HepG2 (cell line): ENCODE measurements at regions not wholly inside any gene's neighbourhood (a gene's known extent, or its start where the extent isn't known, plus 50 kb on each side); places are given as distances from the start of the nearest gene placed in this dataset.

Source experiments
- ATAC-seq: fragments of 200-7000 bp; cut with Tn5 transposase; 3 replicates; pipeline ENCODE4 v1.9.1; 2020; ENCODE audit warnings: mild to moderate bottlenecking, moderate library complexity
- BruUV-seq: library from RNA; stranded (reverse); fragments of 400-500 nt; replicated peaks from 2 replicates; lab custom pipeline; 2021; lab: Mats Ljungman, UMichigan
- CTCF ChIA-PET: fragments of 300-600 bp; formaldehyde crosslinking; extraction: SDS; loops from one replicate; lab custom pipeline; 2021; ENCODE audit warnings: low total read pairs, inconsistent platforms, low intra/inter-chr PET ratio; lab: Yijun Ruan, JAX
- POLR2A ChIA-PET: fragments of 350-600 bp; sonication (Branson Sonifier 250); formaldehyde crosslinking; loops from one replicate; lab custom pipeline; 2020; ENCODE audit warnings: antibody characterized with exemption, inconsistent platforms; lab: Yijun Ruan, JAX
- DNase-seq: peaks from one replicate; pipeline ENCODE4 v3.0.0-alpha.2; 2015; ENCODE audit warnings: low spot score
- FAIRE-seq: peaks from 3 replicates; lab custom pipeline; 2011; peaks lifted over from hg19 to GRCh38; lab: Jason Lieb, UNC
- H2AFZ ChIP-seq: one replicate; pipeline ENCODE4 v1.6.1; 2011; ENCODE audit warnings: low read length, inconsistent platforms
- H3K27ac ChIP-seq: fragments of 300-600 bp; 3 replicates; pipeline ENCODE4 v1.8.0; 2011; ENCODE audit warnings: mixed run types, mild to moderate bottlenecking, mixed read lengths, low read length, inconsistent platforms; ENCODE audit not compliant: insufficient read depth; ENCODE audit errors: extremely low read length
- H3K27me3 ChIP-seq, 2 experiments: fragments of 200-600 bp in 1 of 2; 2 replicates in 1 of 2; 3 replicates in 1 of 2; pipeline versions ENCODE4 v1.6.0 to v1.8.0; 2011; ENCODE audit warnings: low read length in 2 of 2, mild to moderate bottlenecking in 2 of 2, moderate library complexity in 2 of 2, inconsistent platforms in 1 of 2; ENCODE audit not compliant: insufficient read depth in 2 of 2, control insufficient read depth in 1 of 2
- H3K36me3 ChIP-seq, 2 experiments: fragments of 200-600 bp in 1 of 2; replicated peaks in 1 of 2; 2 replicates in 1 of 2; 3 replicates in 1 of 2; pipeline versions ENCODE4 v1.5.1 to v1.8.0; 2011; ENCODE audit warnings: low read length in 2 of 2, inconsistent platforms in 1 of 2; ENCODE audit not compliant: insufficient read depth in 2 of 2, control insufficient read depth in 1 of 2
- H3K4me1 ChIP-seq: 2 replicates; pipeline ENCODE4 v1.5.1; 2012; ENCODE audit warnings: low read length, inconsistent platforms; ENCODE audit not compliant: insufficient read depth
- H3K4me2 ChIP-seq: 2 replicates; pipeline ENCODE4 v1.6.0; 2011; ENCODE audit warnings: low read depth, low read length, inconsistent platforms
- H3K4me3 ChIP-seq, 3 experiments: fragments of 200-600 bp in 1 of 3; sonication (generic), shearing (Covaris generic) in 1 of 3; replicated peaks in 1 of 3; 2 replicates each; pipeline ENCODE4 v1.5.1; 2011 to 2016; ENCODE audit warnings: low read length in 3 of 3, inconsistent platforms in 2 of 3, low read depth in 2 of 3, mild to moderate bottlenecking in 2 of 3, control low read depth in 1 of 3, mixed read lengths in 1 of 3; ENCODE audit not compliant: insufficient read depth in 1 of 3
- H3K79me2 ChIP-seq: one replicate; pipeline ENCODE4 v1.6.1; 2011; ENCODE audit warnings: low read length, inconsistent platforms; ENCODE audit not compliant: insufficient read depth
- H3K9ac ChIP-seq: 2 replicates; pipeline ENCODE4 v1.6.0; 2011; ENCODE audit warnings: mild to moderate bottlenecking, low read depth, low read length, inconsistent platforms; ENCODE audit not compliant: insufficient read depth
- H3K9me3 ChIP-seq: 2 replicates; pipeline ENCODE4 v1.5.1; 2012; ENCODE audit warnings: mild to moderate bottlenecking, low read length
- H4K20me1 ChIP-seq: 2 replicates; pipeline ENCODE4 v1.6.0; 2011; ENCODE audit warnings: inconsistent platforms, mild to moderate bottlenecking, low read length, moderate library complexity; ENCODE audit not compliant: insufficient read depth
- ARNT2 ChIP-seq: sonication (generic); formaldehyde crosslinking; IDR thresholded peaks from 2 replicates; pipeline ENCODE4 v1.8.0; 2022; ENCODE audit warnings: mild to moderate bottlenecking, low read depth, missing genetic modification reagents, moderate library complexity
- ELF1 ChIP-seq: sonication (generic); formaldehyde crosslinking; IDR thresholded peaks from 2 replicates; pipeline ENCODE4 v1.4.0; 2020; ENCODE audit warnings: missing genetic modification reagents
- EZH2 ChIP-seq: conservative IDR thresholded peaks from 2 replicates; pipeline ENCODE4 v1.6.1; 2012; ENCODE audit warnings: mild to moderate bottlenecking, low read depth, low read length, moderate library complexity
- FIP1L1 ChIP-seq: fragments of 200-400 bp; formaldehyde crosslinking; IDR thresholded peaks from 2 replicates; pipeline ENCODE4 v1.6.1; 2018; ENCODE audit warnings: low read depth, mild to moderate bottlenecking, low read length, moderate library complexity, borderline replicate concordance; ENCODE audit not compliant: insufficient read depth
- GATAD2A ChIP-seq: IDR thresholded peaks from 2 replicates; pipeline ENCODE4 v1.6.1; 2016
- POLR2AphosphoS2 ChIP-seq: IDR thresholded peaks from 2 replicates; pipeline ENCODE4 v1.6.1; 2011; ENCODE audit warnings: low read depth, low read length, improper control_type of control experiment
- POLR2G ChIP-seq: fragments of 200-400 bp; formaldehyde crosslinking; IDR thresholded peaks from 2 replicates; pipeline ENCODE4 v1.6.1; 2018; ENCODE audit warnings: mild to moderate bottlenecking, low read depth, low read length, moderate library complexity
- SRSF4 ChIP-seq: fragments of 200-400 bp; formaldehyde crosslinking; IDR thresholded peaks from one replicate; pipeline ENCODE4 v1.6.1; 2018; ENCODE audit warnings: mild to moderate bottlenecking, low read depth, low read length, moderate library complexity; ENCODE audit not compliant: poor library complexity, severe bottlenecking
- TOE1 ChIP-seq: sonication (generic); formaldehyde crosslinking; IDR thresholded peaks from 2 replicates; pipeline ENCODE4 v1.4.0; 2020; ENCODE audit warnings: mild to moderate bottlenecking, missing genetic modification reagents
- ZC3H4 ChIP-seq: sonication (generic); formaldehyde crosslinking; IDR thresholded peaks from 2 replicates; pipeline ENCODE4 v1.4.0; 2020; ENCODE audit warnings: missing genetic modification reagents, borderline replicate concordance
- ZNF10 ChIP-seq: sonication (generic); formaldehyde crosslinking; IDR thresholded peaks from 2 replicates; pipeline ENCODE4 v1.4.0; 2020; ENCODE audit warnings: mild to moderate bottlenecking, low read depth, missing genetic modification reagents, borderline replicate concordance
- ZNF20 ChIP-seq: sonication (generic); formaldehyde crosslinking; IDR thresholded peaks from 2 replicates; pipeline ENCODE4 v1.4.0; 2020; ENCODE audit warnings: mild to moderate bottlenecking, moderate library complexity, missing genetic modification reagents
- ZNF562 ChIP-seq: sonication (generic); formaldehyde crosslinking; IDR thresholded peaks from 2 replicates; pipeline ENCODE4 v1.8.0; 2022; ENCODE audit warnings: missing genetic modification reagents, borderline replicate concordance
- ZNF589 ChIP-seq: sonication (generic); formaldehyde crosslinking; conservative IDR thresholded peaks from 2 replicates; pipeline ENCODE4 v1.8.0; 2022; ENCODE audit warnings: mild to moderate bottlenecking, moderate library complexity, missing genetic modification reagents
- ZNF615 ChIP-seq: sonication (generic); formaldehyde crosslinking; IDR thresholded peaks from 2 replicates; pipeline ENCODE4 v1.5.0; 2020; ENCODE audit warnings: mild to moderate bottlenecking, missing genetic modification reagents, borderline replicate concordance
- ZNF660 ChIP-seq: sonication (generic); formaldehyde crosslinking; IDR thresholded peaks from 2 replicates; pipeline ENCODE4 v1.5.1; 2020; ENCODE audit warnings: mild to moderate bottlenecking, low read depth, missing genetic modification reagents, borderline replicate concordance
- WGBS: methylation state at CpG from one replicate; pipeline ENCODE4 v1.1.6; 2017; ENCODE audit warnings: low lambda C conversion rate; 5-methylcytosine and 5-hydroxymethylcytosine counted together
- in situ Hi-C: cut with HindIII; loops from 2 replicates; pipeline ENCODE4 v1.10.0; 2017; ENCODE audit warnings: low pct_unique_long_range_greater_than_20kb; ENCODE audit not compliant: extremely low pct_ligation_motif_present
- intact Hi-C: fragments of 100-400 bp; cut with micrococcal nuclease; formaldehyde crosslinking; loops from one replicate; pipeline ENCODE4 v1.10.0; 2022; ENCODE audit not compliant: unreplicated experiment
- TF ChIP-seq, protein P1 (sequence below): sonication (generic); formaldehyde crosslinking; IDR thresholded peaks from 2 replicates; pipeline ENCODE4 v1.4.0; 2020; ENCODE audit warnings: missing genetic modification reagents
- TF ChIP-seq, protein P2 (sequence below): sonication (generic); formaldehyde crosslinking; IDR thresholded peaks from 2 replicates; pipeline ENCODE4 v1.8.1; 2023; ENCODE audit warnings: mild to moderate bottlenecking, inconsistent platforms, moderate library complexity, missing genetic modification reagents, borderline replicate concordance
- TF ChIP-seq, protein P3 (sequence below): sonication (generic); formaldehyde crosslinking; IDR thresholded peaks from 2 replicates; pipeline ENCODE4 v1.5.1; 2020; ENCODE audit warnings: missing genetic modification reagents, mild to moderate bottlenecking, borderline replicate concordance

DNA sequence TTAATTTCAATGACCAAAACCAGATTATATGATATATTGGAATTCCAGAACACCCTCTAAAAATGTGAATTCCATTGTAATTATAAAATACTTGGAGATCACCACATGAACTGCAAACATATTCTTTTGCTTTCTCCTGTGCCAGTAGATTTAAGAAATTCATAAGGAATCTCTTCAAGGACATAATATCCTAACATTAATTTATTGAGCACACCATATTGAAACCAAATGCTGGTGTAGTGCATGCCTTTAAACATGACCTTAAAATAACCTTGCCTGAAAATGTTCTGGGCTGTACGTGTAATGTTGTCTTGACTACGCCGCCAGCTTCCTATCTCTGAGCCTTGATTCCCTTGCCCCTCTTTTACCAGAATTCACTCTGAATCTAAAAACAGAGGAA lies 205.0 kb upstream of the ACTBL2 start (continued):
- TF ChIP-seq, protein P1, sequence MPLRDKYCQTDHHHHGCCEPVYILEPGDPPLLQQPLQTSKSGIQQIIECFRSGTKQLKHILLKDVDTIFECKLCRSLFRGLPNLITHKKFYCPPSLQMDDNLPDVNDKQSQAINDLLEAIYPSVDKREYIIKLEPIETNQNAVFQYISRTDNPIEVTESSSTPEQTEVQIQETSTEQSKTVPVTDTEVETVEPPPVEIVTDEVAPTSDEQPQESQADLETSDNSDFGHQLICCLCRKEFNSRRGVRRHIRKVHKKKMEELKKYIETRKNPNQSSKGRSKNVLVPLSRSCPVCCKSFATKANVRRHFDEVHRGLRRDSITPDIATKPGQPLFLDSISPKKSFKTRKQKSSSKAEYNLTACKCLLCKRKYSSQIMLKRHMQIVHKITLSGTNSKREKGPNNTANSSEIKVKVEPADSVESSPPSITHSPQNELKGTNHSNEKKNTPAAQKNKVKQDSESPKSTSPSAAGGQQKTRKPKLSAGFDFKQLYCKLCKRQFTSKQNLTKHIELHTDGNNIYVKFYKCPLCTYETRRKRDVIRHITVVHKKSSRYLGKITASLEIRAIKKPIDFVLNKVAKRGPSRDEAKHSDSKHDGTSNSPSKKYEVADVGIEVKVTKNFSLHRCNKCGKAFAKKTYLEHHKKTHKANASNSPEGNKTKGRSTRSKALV (CRISPR knock-in tag) = no peak
- no peak for TF ChIP-seq TOE1 (CRISPR knock-in tag)
- TF ChIP-seq SRSF4 = no peak

DNA sequence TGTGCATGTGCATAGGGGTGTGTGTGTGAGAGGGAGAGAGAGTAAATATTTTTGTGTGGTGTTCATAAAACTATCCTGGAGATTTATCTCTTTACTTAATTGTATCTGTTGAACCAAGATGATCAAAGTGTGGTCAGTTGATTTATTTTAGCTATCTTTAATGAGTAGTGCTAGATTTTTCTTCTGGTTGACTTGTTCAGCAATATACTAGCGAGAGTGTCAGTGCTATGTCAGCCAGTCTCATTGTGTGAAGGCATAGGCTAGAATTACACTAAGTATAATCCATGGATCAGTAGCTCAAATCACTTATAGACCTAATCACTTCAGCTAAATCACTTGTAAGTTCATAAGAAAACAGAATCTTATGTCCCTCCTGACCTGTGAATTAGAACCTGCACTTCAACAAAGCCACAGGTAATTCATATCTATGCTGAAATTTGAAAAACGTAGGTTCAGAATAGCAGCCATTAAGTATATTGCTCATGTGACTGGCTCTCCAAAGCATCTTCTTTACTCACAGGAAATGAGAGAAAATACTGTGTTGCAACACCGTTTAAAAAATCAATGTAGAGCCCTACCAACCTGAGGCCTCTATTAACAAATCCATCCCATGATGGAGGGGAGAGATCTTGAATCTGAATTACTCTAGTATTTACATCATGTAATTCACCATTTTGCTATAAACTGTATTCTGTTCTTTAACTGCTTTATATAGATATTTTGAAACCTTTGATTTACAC lies 203.1 kb upstream of the ACTBL2 start:
- Histone ChIP-seq H3K79me2 (no peaks in the 10 kb centered on the region), H4K20me1 (no peaks in the 10 kb centered on the region), H2AFZ (no peak overlapping the region), H3K36me3 (no peaks in the 10 kb centered on the region), H3K9me3 (no peaks in the 10 kb centered on the region), H3K4me3 (no peak overlapping the region), H3K27ac (no peak overlapping the region), H3K9ac (no peak overlapping the region), H3K4me2 (no peak overlapping the region), H3K4me1 (no peaks in the 10 kb centered on the region), H3K27me3 (no peaks in the 10 kb centered on the region)
- no peak for DNase-seq
- no TSS peak for BruUV-seq
- in situ Hi-C loops = no loop called here
- FAIRE-seq = no peak
- WGBS = 51% methylated on average over 3 of the region's 3 CpGs
- CTCF ChIA-PET = no interaction called here
- POLR2A ChIA-PET = no interaction called here
- intact Hi-C loops = loop anchor here (1.0 kb wide), 1 partner anchor 34 kb away; no protein-coding TSS in a partner anchor
- peak; percentile 62; the same call in 2 of the 3 replicates for ATAC-seq
- TF ChIP-seq GATAD2A (CRISPR knock-in tag) = peak; percentile 22; the same call in 1 of the 2 replicates
- TF ChIP-seq, protein P2, sequence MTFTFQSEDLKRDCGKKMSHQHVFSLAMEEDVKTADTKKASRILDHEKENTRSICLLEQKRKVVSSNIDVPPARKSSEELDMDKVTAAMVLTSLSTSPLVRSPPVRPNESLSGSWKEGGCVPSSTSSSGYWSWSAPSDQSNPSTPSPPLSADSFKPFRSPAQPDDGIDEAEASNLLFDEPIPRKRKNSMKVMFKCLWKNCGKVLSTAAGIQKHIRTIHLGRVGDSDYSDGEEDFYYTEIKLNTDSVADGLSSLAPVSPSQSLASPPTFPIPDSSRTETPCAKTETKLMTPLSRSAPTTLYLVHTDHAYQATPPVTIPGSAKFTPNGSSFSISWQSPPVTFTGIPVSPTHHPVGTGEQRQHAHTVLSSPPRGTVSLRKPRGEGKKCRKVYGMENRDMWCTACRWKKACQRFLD (CRISPR knock-in tag) = no peak
- TF ChIP-seq, protein P3, sequence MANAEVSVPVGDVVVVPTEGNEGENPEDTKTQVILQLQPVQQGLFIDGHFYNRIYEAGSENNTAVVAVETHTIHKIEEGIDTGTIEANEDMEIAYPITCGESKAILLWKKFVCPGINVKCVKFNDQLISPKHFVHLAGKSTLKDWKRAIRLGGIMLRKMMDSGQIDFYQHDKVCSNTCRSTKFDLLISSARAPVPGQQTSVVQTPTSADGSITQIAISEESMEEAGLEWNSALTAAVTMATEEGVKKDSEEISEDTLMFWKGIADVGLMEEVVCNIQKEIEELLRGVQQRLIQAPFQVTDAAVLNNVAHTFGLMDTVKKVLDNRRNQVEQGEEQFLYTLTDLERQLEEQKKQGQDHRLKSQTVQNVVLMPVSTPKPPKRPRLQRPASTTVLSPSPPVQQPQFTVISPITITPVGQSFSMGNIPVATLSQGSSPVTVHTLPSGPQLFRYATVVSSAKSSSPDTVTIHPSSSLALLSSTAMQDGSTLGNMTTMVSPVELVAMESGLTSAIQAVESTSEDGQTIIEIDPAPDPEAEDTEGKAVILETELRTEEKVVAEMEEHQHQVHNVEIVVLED = no peak
- TF ChIP-seq ARNT2 (CRISPR knock-in tag) = no peak
- TF ChIP-seq EZH2 = no peak
- TF ChIP-seq ZC3H4 (CRISPR knock-in tag) = no peak
- no peak for TF ChIP-seq FIP1L1
- TF ChIP-seq ZNF20 = no peak
- no peak for TF ChIP-seq POLR2AphosphoS2
- no peak for TF ChIP-seq ZNF660 (CRISPR knock-in tag)
- TF ChIP-seq POLR2G = no peak
- no peak for TF ChIP-seq ZNF589 (CRISPR knock-in tag)
- TF ChIP-seq ZNF10 (CRISPR knock-in tag) = no peak
- TF ChIP-seq ZNF615 (CRISPR knock-in tag) = no peak
- no peak for TF ChIP-seq ZNF562 (CRISPR knock-in tag)
- no peak for TF ChIP-seq ELF1 (CRISPR knock-in tag)
